Prostate gland (tissue), 2 donors: ENCODE measurements at regions not wholly inside any gene's neighbourhood (a gene's known extent, or its start where the extent isn't known, plus 50 kb on each side); places are given as distances from the start of the nearest gene placed in this dataset.

ENCODE experiments used
- CTCF ChIP-seq, 4 experiments: fragments of 200-600 bp in 2 of 4; fragments of 450-650 bp in 2 of 4; sonication (generic) in 2 of 4; IDR thresholded peaks; 1 replicate in 3 of 4; 2 replicates in 1 of 4; pipeline ENCODE4 v1.5.1; 2016 to 2019; ENCODE audit warnings: antibody characterized with exemption in 4 of 4, mild to moderate bottlenecking in 2 of 4, moderate library complexity in 2 of 4
- POLR2A ChIP-seq: fragments of 450-650 bp; IDR thresholded peaks from one replicate; pipeline ENCODE4 v1.6.1; 2016; ENCODE audit warnings: antibody characterized with exemption, mild to moderate bottlenecking
- POLR2AphosphoS5 ChIP-seq: sonication (generic); formaldehyde crosslinking; IDR thresholded peaks from one replicate; pipeline ENCODE4 v1.6.1; 2017; ENCODE audit warnings: antibody characterized with exemption

GRCh38 chr5:89043676-89044075 lies 160.7 kb upstream of the MEF2C start:
- TF ChIP-seq CTCF (IDR thresholded peaks at IDR 0.05) (no peak), POLR2AphosphoS5 (no peak), POLR2A (no peak)
